Suppressor macrophage treated with lipopolysaccharide for 1 hour (primary cell): ENCODE measurements at regions not wholly inside any gene's neighbourhood (a gene's known extent, or its start where the extent isn't known, plus 50 kb on each side); places are given as distances from the start of the nearest gene placed in this dataset.

Experiments
- DNase-seq, 3 donors: peaks; one replicate each; pipeline ENCODE4 v3.0.0-alpha.2; 2020 to 2022

GRCh38 chr2:103284750-103285149 is 522.9 kb downstream of the TMEM182 start:
- no peak for DNase-seq

- DNase-seq, result no peak
Observed at GRCh38 chr2:103285354-103285753, 523.5 kb downstream of the TMEM182 start.

GRCh38 chr2:103287746-103288145 is 525.9 kb downstream of the TMEM182 start:
- no peak for DNase-seq

- no peak for DNase-seq
Observed at GRCh38 chr2:103288696-103289095, 526.9 kb downstream of the TMEM182 start.

- DNase-seq, result no peak
Observed at GRCh38 chr2:103289105-103289725, 527.4 kb downstream of the TMEM182 start.

- DNase-seq, result no peak
Observed at GRCh38 chr2:103292573-103292972, 530.7 kb downstream of the TMEM182 start.

GRCh38 chr2:103293067-103293741 is 531.4 kb downstream of the TMEM182 start:
- DNase-seq, result no peak

GRCh38 chr2:103293742-103294077 is 531.9 kb downstream of the TMEM182 start:
- no peak for DNase-seq

- DNase-seq, result no peak
Observed at GRCh38 chr2:103294420-103294819, 532.6 kb downstream of the TMEM182 start.

GRCh38 chr2:103295591-103295990 is 533.8 kb downstream of the TMEM182 start:
- no peak for DNase-seq

GRCh38 chr2:103324671-103325070 is 562.8 kb downstream of the TMEM182 start:
- no peak for DNase-seq

GRCh38 chr2:103327386-103327785 is 565.6 kb downstream of the TMEM182 start:
- no peak for DNase-seq

- DNase-seq, result no peak
Observed at GRCh38 chr2:103327966-103328365, 566.1 kb downstream of the TMEM182 start.

GRCh38 chr2:103335403-103335802 is 573.6 kb downstream of the TMEM182 start:
- DNase-seq, result no peak

GRCh38 chr2:103338819-103339218 is 577.0 kb downstream of the TMEM182 start:
- DNase-seq, result no peak

GRCh38 chr2:103346780-103347179 is 584.9 kb downstream of the TMEM182 start:
- DNase-seq, result no peak

GRCh38 chr2:103353774-103354173 is 591.9 kb downstream of the TMEM182 start:
- no peak for DNase-seq

- DNase-seq, result no peak
Observed at GRCh38 chr2:103355287-103355686, 593.5 kb downstream of the TMEM182 start.

- no peak for DNase-seq
Observed at GRCh38 chr2:103361712-103362111, 599.9 kb downstream of the TMEM182 start.

- no peak for DNase-seq
Observed at GRCh38 chr2:103363639-103364038, 601.8 kb downstream of the TMEM182 start.

- no peak for DNase-seq
Observed at GRCh38 chr2:103364177-103364576, 602.3 kb downstream of the TMEM182 start.

- no peak for DNase-seq
Observed at GRCh38 chr2:103365071-103365470, 603.2 kb downstream of the TMEM182 start.

- no peak for DNase-seq
Observed at GRCh38 chr2:103367877-103368276, 606.0 kb downstream of the TMEM182 start.

GRCh38 chr2:103383541-103383940 is 621.7 kb downstream of the TMEM182 start:
- no peak for DNase-seq

- DNase-seq, result no peak
Observed at GRCh38 chr2:103386872-103387271, 625.0 kb downstream of the TMEM182 start.
